ENCODE measurements at regions not wholly inside any gene's neighbourhood (a gene's known extent, or its start where the extent isn't known, plus 50 kb on each side); places are given as distances from the start of the nearest gene placed in this dataset.
"Not testable (repeated sequence)": the region's sequence is repeated elsewhere in the genome, so short reads cannot be mapped to it uniquely, and the experiment has no call there.

GRCh38 chrX:69431420-69431819, 72.7 kb upstream of the NALF2 start:
- no peak for DNase-seq (ENCODE audit: low spot score)

GRCh38 chrX:69430785-69431184, 73.3 kb upstream of the NALF2 start:
- DNase-seq (ENCODE audit: low spot score): no peak

GRCh38 chrX:69429339-69430015, 74.6 kb upstream of the NALF2 start:
- no peak for DNase-seq (ENCODE audit: low spot score)

- no peak for DNase-seq (ENCODE audit: low spot score)
Measured at GRCh38 chrX:69428216-69428615, 75.9 kb upstream of the NALF2 start.

- DNase-seq (ENCODE audit: low spot score): no peak
Measured at GRCh38 chrX:69424910-69425309, 79.2 kb upstream of the NALF2 start.

- no peak for DNase-seq (ENCODE audit: low spot score)
Measured at GRCh38 chrX:69424161-69424560, 80.0 kb upstream of the NALF2 start.

GRCh38 chrX:69422208-69422607, 81.9 kb upstream of the NALF2 start:
- not testable (repeated sequence) for DNase-seq (ENCODE audit: low spot score)

- DNase-seq (ENCODE audit: low spot score): no peak
Measured at GRCh38 chrX:69415698-69416097, 88.4 kb upstream of the NALF2 start.

- no peak for DNase-seq (ENCODE audit: low spot score)
Measured at GRCh38 chrX:69412661-69413060, 91.5 kb upstream of the NALF2 start.

- no peak for DNase-seq (ENCODE audit: low spot score)
Measured at GRCh38 chrX:69398881-69399280, 105.2 kb upstream of the NALF2 start.

- no peak for DNase-seq (ENCODE audit: low spot score)
Measured at GRCh38 chrX:69396916-69397315, 107.2 kb upstream of the NALF2 start.

- no peak for DNase-seq (ENCODE audit: low spot score)
Measured at GRCh38 chrX:69395306-69395705, 108.8 kb upstream of the NALF2 start.

GRCh38 chrX:69389101-69389501, 115.0 kb upstream of the NALF2 start:
- no peak for DNase-seq (ENCODE audit: low spot score)

- no peak for DNase-seq (ENCODE audit: low spot score)
Measured at GRCh38 chrX:69388526-69388925, 115.6 kb upstream of the NALF2 start.

- DNase-seq (ENCODE audit: low spot score): peak; percentile 62
Measured at GRCh38 chrX:69387567-69388487, 116.3 kb upstream of the NALF2 start.

- no peak for DNase-seq (ENCODE audit: low spot score)
Measured at GRCh38 chrX:69386681-69387080, 117.4 kb upstream of the NALF2 start.

- no peak for DNase-seq (ENCODE audit: low spot score)
Measured at GRCh38 chrX:69379412-69379811, 124.7 kb upstream of the NALF2 start.

GRCh38 chrX:69374569-69374968, 129.6 kb upstream of the NALF2 start:
- DNase-seq (ENCODE audit: low spot score): no peak

- DNase-seq (ENCODE audit: low spot score): no peak
Measured at GRCh38 chrX:69372435-69372834, 131.7 kb upstream of the NALF2 start.

- DNase-seq (ENCODE audit: low spot score): no peak
Measured at GRCh38 chrX:69371159-69371558, 133.0 kb upstream of the NALF2 start.

GRCh38 chrX:69369999-69370398, 134.1 kb upstream of the NALF2 start:
- no peak for DNase-seq (ENCODE audit: low spot score)

GRCh38 chrX:69366183-69366582, 137.9 kb upstream of the NALF2 start:
- no peak for DNase-seq (ENCODE audit: low spot score)

- no peak for DNase-seq (ENCODE audit: low spot score)
Measured at GRCh38 chrX:69365755-69366154, 138.4 kb upstream of the NALF2 start.
